ENCODE measurements at regions not wholly inside any gene's neighbourhood (a gene's known extent, or its start where the extent isn't known, plus 50 kb on each side); places are given as distances from the start of the nearest gene placed in this dataset.
"Not testable (repeated sequence)": the region's sequence is repeated elsewhere in the genome, so short reads cannot be mapped to it uniquely, and the experiment has no call there.

DNA sequence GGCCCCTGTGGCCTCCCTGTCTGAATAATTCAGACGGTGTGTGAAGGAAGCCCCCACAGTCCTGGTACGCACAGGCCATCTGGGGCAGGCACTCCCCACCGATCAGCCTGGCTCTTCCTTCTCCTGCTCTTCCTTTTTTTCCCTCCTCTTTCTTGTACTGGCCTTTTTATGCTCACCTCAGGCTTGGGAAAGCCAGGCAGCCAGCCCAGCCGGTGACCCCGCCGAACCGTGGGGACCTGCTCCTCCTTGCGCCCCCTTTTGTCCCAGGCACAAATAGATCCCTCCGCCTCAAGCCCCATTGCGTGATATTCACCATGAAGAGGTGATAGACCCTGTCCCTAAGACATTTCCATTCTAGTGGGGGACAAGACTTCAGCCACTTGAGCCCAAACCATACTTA lies 80.2 kb upstream of the BRD7 start:
- H3K4me3 ChIP-seq (ENCODE audit: insufficient read depth, low read length), result no peak overlapping the region
- H3K36me3 ChIP-seq (ENCODE audit: insufficient read depth, low read length), result no peaks in the 10 kb centered on the region
- H3K9me3 ChIP-seq (ENCODE audit: low read depth, low read length), result no peaks in the 10 kb centered on the region
- no peak overlapping the region for H2AFZ ChIP-seq (ENCODE audit: low read length)
- H3K27ac ChIP-seq (ENCODE audit: low read depth, low read length), result no peak overlapping the region
- no peak for DNase-seq (ENCODE audit: insufficient read length, low spot score, missing footprints)
- no peaks in the 10 kb centered on the region for H3K79me2 ChIP-seq (ENCODE audit: insufficient read depth, low read length)
- H4K20me1 ChIP-seq (ENCODE audit: insufficient read depth, low read length), result no peaks in the 10 kb centered on the region
- H3K4me1 ChIP-seq (ENCODE audit: insufficient read depth, low read length), result no peaks in the 10 kb centered on the region
- no peak overlapping the region for H3K4me2 ChIP-seq (ENCODE audit: insufficient read depth, low read length)
- peaks cover 4% of the 10 kb centered on the region for H3K27me3 ChIP-seq (ENCODE audit: insufficient read depth, low read length)
- TF ChIP-seq, protein P1, sequence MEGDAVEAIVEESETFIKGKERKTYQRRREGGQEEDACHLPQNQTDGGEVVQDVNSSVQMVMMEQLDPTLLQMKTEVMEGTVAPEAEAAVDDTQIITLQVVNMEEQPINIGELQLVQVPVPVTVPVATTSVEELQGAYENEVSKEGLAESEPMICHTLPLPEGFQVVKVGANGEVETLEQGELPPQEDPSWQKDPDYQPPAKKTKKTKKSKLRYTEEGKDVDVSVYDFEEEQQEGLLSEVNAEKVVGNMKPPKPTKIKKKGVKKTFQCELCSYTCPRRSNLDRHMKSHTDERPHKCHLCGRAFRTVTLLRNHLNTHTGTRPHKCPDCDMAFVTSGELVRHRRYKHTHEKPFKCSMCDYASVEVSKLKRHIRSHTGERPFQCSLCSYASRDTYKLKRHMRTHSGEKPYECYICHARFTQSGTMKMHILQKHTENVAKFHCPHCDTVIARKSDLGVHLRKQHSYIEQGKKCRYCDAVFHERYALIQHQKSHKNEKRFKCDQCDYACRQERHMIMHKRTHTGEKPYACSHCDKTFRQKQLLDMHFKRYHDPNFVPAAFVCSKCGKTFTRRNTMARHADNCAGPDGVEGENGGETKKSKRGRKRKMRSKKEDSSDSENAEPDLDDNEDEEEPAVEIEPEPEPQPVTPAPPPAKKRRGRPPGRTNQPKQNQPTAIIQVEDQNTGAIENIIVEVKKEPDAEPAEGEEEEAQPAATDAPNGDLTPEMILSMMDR (IDR thresholded peaks at IDR 0.05; ENCODE audit: extremely low read depth, low read depth, low read length), result no peak

DNA sequence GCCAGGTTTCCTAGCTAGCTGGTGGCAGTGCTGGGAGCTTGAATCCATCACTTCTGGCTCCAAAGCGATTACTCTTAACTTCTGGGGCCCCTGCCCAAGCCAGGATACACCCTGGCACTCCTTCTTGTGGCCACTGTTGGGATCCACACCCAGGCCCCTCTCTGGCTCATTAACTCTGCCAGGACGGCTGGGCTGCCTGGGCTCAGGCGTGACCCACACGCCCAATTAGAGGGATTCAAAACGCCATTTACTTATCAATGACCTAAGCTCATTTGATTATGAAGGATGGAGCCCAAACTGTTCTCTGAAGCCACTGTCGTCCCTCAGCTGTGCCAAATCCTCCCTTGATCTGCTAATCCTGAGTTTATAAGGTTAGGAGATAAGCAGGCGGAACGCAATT lies 79.7 kb upstream of the BRD7 start:
- no peaks in the 10 kb centered on the region for H4K20me1 ChIP-seq (ENCODE audit: insufficient read depth, low read length)
- TF ChIP-seq, protein P1 (IDR thresholded peaks at IDR 0.05; ENCODE audit: extremely low read depth, low read depth, low read length), result no peak
- no peaks in the 10 kb centered on the region for H3K36me3 ChIP-seq (ENCODE audit: insufficient read depth, low read length)
- H3K4me1 ChIP-seq (ENCODE audit: insufficient read depth, low read length), result no peaks in the 10 kb centered on the region
- H3K27me3 ChIP-seq (ENCODE audit: insufficient read depth, low read length), result peaks cover 4% of the 10 kb centered on the region
- H3K9me3 ChIP-seq (ENCODE audit: low read depth, low read length), result no peaks in the 10 kb centered on the region
- H3K79me2 ChIP-seq (ENCODE audit: insufficient read depth, low read length), result no peaks in the 10 kb centered on the region
- no peak overlapping the region for H2AFZ ChIP-seq (ENCODE audit: low read length)
- DNase-seq (ENCODE audit: insufficient read length, low spot score, missing footprints), result no peak
- no peak overlapping the region for H3K4me3 ChIP-seq (ENCODE audit: insufficient read depth, low read length)
- H3K4me2 ChIP-seq (ENCODE audit: insufficient read depth, low read length), result no peak overlapping the region
- H3K27ac ChIP-seq (ENCODE audit: low read depth, low read length), result no peak overlapping the region

DNA sequence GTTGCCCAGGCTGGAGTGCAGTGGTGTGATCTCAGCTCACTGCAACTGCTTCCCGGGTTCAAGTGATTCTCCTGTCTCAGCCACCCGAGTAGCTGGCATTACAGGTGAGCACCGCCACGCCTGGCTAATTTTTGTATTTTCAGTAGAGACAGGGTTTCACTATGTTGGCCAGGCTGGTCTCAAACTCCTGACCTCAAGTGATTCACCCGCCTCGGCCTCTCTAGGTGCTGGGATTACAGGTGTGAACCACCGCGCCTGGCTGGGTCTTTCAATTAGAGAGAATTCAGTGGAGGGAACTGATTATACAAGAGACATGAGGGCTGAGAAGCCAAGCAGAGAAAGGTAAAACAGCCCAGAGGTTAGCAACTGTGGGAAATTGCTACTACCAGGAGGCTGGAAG lies 78.6 kb upstream of the BRD7 start:
- H3K36me3 ChIP-seq (ENCODE audit: insufficient read depth, low read length); H2AFZ ChIP-seq (ENCODE audit: low read length): not testable (repeated sequence)

DNA sequence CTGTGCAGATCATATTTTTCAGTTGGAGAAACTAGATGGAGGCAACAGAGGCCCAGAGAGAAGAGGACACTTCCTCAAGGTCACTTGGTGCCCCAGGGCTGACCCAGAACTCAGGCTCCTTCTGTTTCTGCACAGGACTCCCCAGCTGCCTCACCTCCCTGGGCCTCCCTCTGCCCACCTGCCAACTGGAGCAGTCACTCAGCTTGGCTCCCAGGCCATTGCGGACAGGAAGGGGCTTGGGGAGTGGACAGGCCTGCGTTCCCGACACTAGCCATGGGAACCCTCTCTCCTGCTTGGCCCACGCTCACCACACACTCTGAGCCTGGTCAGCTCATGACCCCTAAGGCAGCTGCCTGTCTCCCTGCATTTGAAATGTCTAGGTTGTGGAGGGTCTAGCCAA lies 78.1 kb upstream of the BRD7 start:
- H4K20me1 ChIP-seq (ENCODE audit: insufficient read depth, low read length), result no peaks in the 10 kb centered on the region
- H3K4me1 ChIP-seq (ENCODE audit: insufficient read depth, low read length), result no peaks in the 10 kb centered on the region
- no peaks in the 10 kb centered on the region for H3K36me3 ChIP-seq (ENCODE audit: insufficient read depth, low read length)
- no peaks in the 10 kb centered on the region for H3K79me2 ChIP-seq (ENCODE audit: insufficient read depth, low read length)
- no peaks in the 10 kb centered on the region for H3K9me3 ChIP-seq (ENCODE audit: low read depth, low read length)
- H3K4me3 ChIP-seq (ENCODE audit: insufficient read depth, low read length), result no peak overlapping the region
- no peak for DNase-seq (ENCODE audit: insufficient read length, low spot score, missing footprints)
- H3K27me3 ChIP-seq (ENCODE audit: insufficient read depth, low read length), result peaks cover 4% of the 10 kb centered on the region
- H3K4me2 ChIP-seq (ENCODE audit: insufficient read depth, low read length), result no peak overlapping the region
- TF ChIP-seq, protein P1 (IDR thresholded peaks at IDR 0.05; ENCODE audit: extremely low read depth, low read depth, low read length), result no peak
- no peak overlapping the region for H3K27ac ChIP-seq (ENCODE audit: low read depth, low read length)
- no peak overlapping the region for H2AFZ ChIP-seq (ENCODE audit: low read length)

More for the DNA sequence above, 78.6 kb upstream of the BRD7 start:
- H3K4me2 ChIP-seq (ENCODE audit: insufficient read depth, low read length); H3K4me1 ChIP-seq (ENCODE audit: insufficient read depth, low read length); H4K20me1 ChIP-seq (ENCODE audit: insufficient read depth, low read length); H3K27me3 ChIP-seq (ENCODE audit: insufficient read depth, low read length); H3K9me3 ChIP-seq (ENCODE audit: low read depth, low read length); H3K79me2 ChIP-seq (ENCODE audit: insufficient read depth, low read length); DNase-seq (ENCODE audit: insufficient read length, low spot score, missing footprints); H3K4me3 ChIP-seq (ENCODE audit: insufficient read depth, low read length); H3K27ac ChIP-seq (ENCODE audit: low read depth, low read length): not testable (repeated sequence)

All from osteoblast (primary cell).